Activated CD8-positive, alpha-beta T cell treated with anti-CD3 and anti-CD28 coated beads, Interleukin-2, amount 10 ng/mL, durations not matched to agents 7 days and 5 days (primary cell): ENCODE measurements at regions not wholly inside any gene's neighbourhood (a gene's known extent, or its start where the extent isn't known, plus 50 kb on each side); places are given as distances from the start of the nearest gene placed in this dataset.

ENCODE experiments used
- ATAC-seq: fragments of 150-1000 bp; cut with Tn5 transposase; one replicate; pipeline ENCODE4 v1.10.0; 2021; ENCODE audit warnings: moderate library complexity
- CTCF ChIA-PET: fragments of 350-600 bp; sonication (Branson Sonifier 250); formaldehyde crosslinking; loops from one replicate; lab custom pipeline; 2021; ENCODE audit warnings: antibody characterized with exemption; lab: Charles Lee
- POLR2A ChIA-PET: fragments of 350-600 bp; sonication (Branson Sonifier 250); formaldehyde crosslinking; loops from one replicate; lab custom pipeline; 2021; ENCODE audit warnings: antibody characterized with exemption; lab: Charles Lee
- DNase-seq: peaks from one replicate; pipeline ENCODE4 v3.0.0-alpha.2; 2020
- H3K27ac Mint-ChIP-seq: one replicate; pipeline ENCODE4 v1.8.0; 2021; ENCODE audit warnings: mild to moderate bottlenecking, mixed read lengths
- H3K27me3 Mint-ChIP-seq: one replicate; pipeline ENCODE4 v1.8.0; 2021; ENCODE audit warnings: low read depth, mixed read lengths
- H3K36me3 Mint-ChIP-seq: one replicate; pipeline ENCODE4 v1.8.0; 2021; ENCODE audit warnings: low read depth, mixed read lengths
- H3K4me1 Mint-ChIP-seq: one replicate; pipeline ENCODE4 v1.8.0; 2021; ENCODE audit warnings: low read depth, mixed read lengths
- H3K4me3 Mint-ChIP-seq: one replicate; pipeline ENCODE4 v1.8.0; 2021; ENCODE audit warnings: mild to moderate bottlenecking, mixed read lengths
- H3K9me3 Mint-ChIP-seq: one replicate; pipeline ENCODE4 v1.8.0; 2022; ENCODE audit warnings: mixed read lengths; ENCODE audit not compliant: insufficient read depth

- CTCF ChIA-PET, result no interaction called here
- DNase-seq (no peak), ATAC-seq (no peak)
- Mint-ChIP-seq H3K9me3 (peaks cover 24% of the 10 kb centered on the region), H3K36me3 (no peaks in the 10 kb centered on the region), H3K27ac (no peak overlapping the region), H3K4me1 (no peaks in the 10 kb centered on the region), H3K27me3 (no peaks in the 10 kb centered on the region), H3K4me3 (no peak overlapping the region)
- POLR2A ChIA-PET, result no interaction called here
Observed at GRCh38 chr7:68309806-68310205, 1288.5 kb upstream of the AUTS2 start.

GRCh38 chr7:68311958-68312357 is 1286.3 kb upstream of the AUTS2 start:
- no peak overlapping the region for H3K27ac Mint-ChIP-seq
- no peaks in the 10 kb centered on the region for H3K4me1 Mint-ChIP-seq
- ATAC-seq (no peak), DNase-seq (no peak)
- CTCF ChIA-PET, result no interaction called here
- peaks cover 19% of the 10 kb centered on the region for H3K9me3 Mint-ChIP-seq
- no peaks in the 10 kb centered on the region for H3K27me3 Mint-ChIP-seq
- no peaks in the 10 kb centered on the region for H3K36me3 Mint-ChIP-seq
- H3K4me3 Mint-ChIP-seq, result no peak overlapping the region
- POLR2A ChIA-PET, result no interaction called here

GRCh38 chr7:68313806-68314205 is 1284.5 kb upstream of the AUTS2 start:
- POLR2A ChIA-PET, result no interaction called here
- Mint-ChIP-seq H3K27ac (no peak overlapping the region), H3K27me3 (no peaks in the 10 kb centered on the region), H3K36me3 (no peaks in the 10 kb centered on the region), H3K4me1 (no peaks in the 10 kb centered on the region), H3K9me3 (peaks cover 15% of the 10 kb centered on the region), H3K4me3 (no peak overlapping the region)
- ATAC-seq (no peak), DNase-seq (no peak)
- CTCF ChIA-PET, result no interaction called here

- Mint-ChIP-seq H3K4me1 (no peaks in the 10 kb centered on the region), H3K36me3 (no peaks in the 10 kb centered on the region), H3K4me3 (no peak overlapping the region), H3K9me3 (peaks cover 18% of the 10 kb centered on the region), H3K27me3 (no peaks in the 10 kb centered on the region), H3K27ac (no peak overlapping the region)
- ATAC-seq (no peak), DNase-seq (no peak)
- ChIA-PET CTCF (no interaction called here), POLR2A (no interaction called here)
Observed at GRCh38 chr7:68314208-68314607, 1284.1 kb upstream of the AUTS2 start.

GRCh38 chr7:68317476-68317875 is 1280.8 kb upstream of the AUTS2 start:
- ChIA-PET CTCF (no interaction called here), POLR2A (no interaction called here)
- DNase-seq (no peak), ATAC-seq (no peak)
- H3K9me3 Mint-ChIP-seq, result peaks cover 15% of the 10 kb centered on the region
- H3K27ac Mint-ChIP-seq, result no peak overlapping the region
- no peaks in the 10 kb centered on the region for H3K36me3 Mint-ChIP-seq
- H3K27me3 Mint-ChIP-seq, result no peaks in the 10 kb centered on the region
- H3K4me3 Mint-ChIP-seq, result no peak overlapping the region
- no peaks in the 10 kb centered on the region for H3K4me1 Mint-ChIP-seq

- ChIA-PET CTCF (no interaction called here), POLR2A (no interaction called here)
- Mint-ChIP-seq H3K4me3 (no peak overlapping the region), H3K4me1 (no peaks in the 10 kb centered on the region), H3K9me3 (peaks cover 6% of the 10 kb centered on the region), H3K27ac (no peak overlapping the region), H3K27me3 (no peaks in the 10 kb centered on the region), H3K36me3 (no peaks in the 10 kb centered on the region)
- DNase-seq, result no peak
- no peak for ATAC-seq
Observed at GRCh38 chr7:68319061-68319460, 1279.2 kb upstream of the AUTS2 start.

GRCh38 chr7:68321076-68321639 is 1277.1 kb upstream of the AUTS2 start:
- Mint-ChIP-seq H3K4me1 (no peaks in the 10 kb centered on the region), H3K9me3 (peaks cover 6% of the 10 kb centered on the region), H3K36me3 (no peaks in the 10 kb centered on the region), H3K4me3 (no peak overlapping the region), H3K27me3 (no peaks in the 10 kb centered on the region), H3K27ac (no peak overlapping the region)
- no peak for ATAC-seq
- POLR2A ChIA-PET, result no interaction called here
- CTCF ChIA-PET, result no interaction called here
- DNase-seq, result no peak

- Mint-ChIP-seq H3K27ac (no peak overlapping the region), H3K4me1 (no peaks in the 10 kb centered on the region), H3K27me3 (no peaks in the 10 kb centered on the region), H3K9me3 (peaks cover 6% of the 10 kb centered on the region), H3K36me3 (no peaks in the 10 kb centered on the region), H3K4me3 (no peak overlapping the region)
- ChIA-PET POLR2A (no interaction called here), CTCF (no interaction called here)
- ATAC-seq (no peak), DNase-seq (no peak)
Observed at GRCh38 chr7:68321776-68322496, 1276.3 kb upstream of the AUTS2 start.

- POLR2A ChIA-PET, result no interaction called here
- Mint-ChIP-seq H3K27ac (no peak overlapping the region), H3K36me3 (no peaks in the 10 kb centered on the region), H3K4me1 (no peaks in the 10 kb centered on the region), H3K27me3 (no peaks in the 10 kb centered on the region), H3K4me3 (no peak overlapping the region), H3K9me3 (peaks cover 6% of the 10 kb centered on the region)
- CTCF ChIA-PET, result no interaction called here
- no peak for DNase-seq
- no peak for ATAC-seq
Observed at GRCh38 chr7:68324621-68325020, 1273.7 kb upstream of the AUTS2 start.

- H3K4me1 Mint-ChIP-seq, result no peaks in the 10 kb centered on the region
- POLR2A ChIA-PET, result no interaction called here
- DNase-seq (no peak), ATAC-seq (no peak)
- no peaks in the 10 kb centered on the region for H3K27me3 Mint-ChIP-seq
- H3K4me3 Mint-ChIP-seq, result no peak overlapping the region
- no peaks in the 10 kb centered on the region for H3K36me3 Mint-ChIP-seq
- no peak overlapping the region for H3K27ac Mint-ChIP-seq
- CTCF ChIA-PET, result no interaction called here
- H3K9me3 Mint-ChIP-seq, result peaks cover 33% of the 10 kb centered on the region
Observed at GRCh38 chr7:68334216-68334615, 1264.1 kb upstream of the AUTS2 start.

GRCh38 chr7:68334636-68335272 is 1263.5 kb upstream of the AUTS2 start:
- Mint-ChIP-seq H3K9me3 (peaks cover 33% of the 10 kb centered on the region), H3K27ac (no peak overlapping the region), H3K4me1 (no peaks in the 10 kb centered on the region), H3K36me3 (no peaks in the 10 kb centered on the region), H3K27me3 (no peaks in the 10 kb centered on the region), H3K4me3 (no peak overlapping the region)
- no peak for DNase-seq
- ChIA-PET CTCF (no interaction called here), POLR2A (no interaction called here)
- no peak for ATAC-seq

- Mint-ChIP-seq H3K27ac (no peak overlapping the region), H3K9me3 (peaks cover 30% of the 10 kb centered on the region), H3K4me3 (no peak overlapping the region), H3K27me3 (no peaks in the 10 kb centered on the region), H3K36me3 (no peaks in the 10 kb centered on the region), H3K4me1 (no peaks in the 10 kb centered on the region)
- DNase-seq (no peak), ATAC-seq (no peak)
- POLR2A ChIA-PET, result no interaction called here
- CTCF ChIA-PET, result no interaction called here
Observed at GRCh38 chr7:68336594-68336993, 1261.7 kb upstream of the AUTS2 start.
